ENCODE measurements at regions not wholly inside any gene's neighbourhood (a gene's known extent, or its start where the extent isn't known, plus 50 kb on each side); places are given as distances from the start of the nearest gene placed in this dataset.

DNA sequence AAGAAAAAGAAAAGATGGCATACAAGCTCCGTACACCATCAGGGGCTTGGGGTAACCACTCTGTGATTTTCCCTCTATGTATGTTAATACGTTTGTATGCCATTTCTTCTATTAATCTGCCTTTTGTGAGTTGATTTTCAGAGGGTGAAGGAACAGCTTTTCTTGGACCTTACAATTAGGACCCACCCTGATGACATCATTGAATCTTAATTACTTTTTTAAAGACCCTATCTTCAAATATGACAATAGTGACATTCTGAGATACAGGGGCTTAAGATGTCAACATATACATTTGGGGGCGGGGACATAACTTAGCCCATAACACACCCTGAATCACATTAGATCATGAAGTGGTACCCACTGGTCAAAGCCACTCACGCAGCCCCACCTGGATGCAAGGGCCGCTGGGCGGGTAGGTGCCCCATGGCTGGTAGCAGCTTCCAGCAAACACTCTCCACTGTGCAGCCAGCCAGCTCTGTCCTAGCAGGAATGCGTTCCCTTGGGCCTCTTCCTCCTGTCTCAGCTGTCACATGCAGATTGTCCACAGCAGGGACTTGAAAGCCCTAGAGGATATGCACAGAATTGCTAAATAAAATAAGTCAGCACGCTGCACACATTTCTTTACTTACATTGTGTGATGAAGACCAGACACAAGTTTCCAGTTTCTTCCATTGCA is 74.5 kb downstream of the FOXF2 start:
- no peak for DNase-seq (ENCODE audit: low read depth, low spot score)
- in situ Hi-C loops (cut with HindIII; ENCODE audit: low sequenced_read_pairs), result no loop called here
- no peak overlapping the region for H3K4me3 ChIP-seq (ENCODE audit: low read depth, low read length)
- TF ChIP-seq, protein P1, sequence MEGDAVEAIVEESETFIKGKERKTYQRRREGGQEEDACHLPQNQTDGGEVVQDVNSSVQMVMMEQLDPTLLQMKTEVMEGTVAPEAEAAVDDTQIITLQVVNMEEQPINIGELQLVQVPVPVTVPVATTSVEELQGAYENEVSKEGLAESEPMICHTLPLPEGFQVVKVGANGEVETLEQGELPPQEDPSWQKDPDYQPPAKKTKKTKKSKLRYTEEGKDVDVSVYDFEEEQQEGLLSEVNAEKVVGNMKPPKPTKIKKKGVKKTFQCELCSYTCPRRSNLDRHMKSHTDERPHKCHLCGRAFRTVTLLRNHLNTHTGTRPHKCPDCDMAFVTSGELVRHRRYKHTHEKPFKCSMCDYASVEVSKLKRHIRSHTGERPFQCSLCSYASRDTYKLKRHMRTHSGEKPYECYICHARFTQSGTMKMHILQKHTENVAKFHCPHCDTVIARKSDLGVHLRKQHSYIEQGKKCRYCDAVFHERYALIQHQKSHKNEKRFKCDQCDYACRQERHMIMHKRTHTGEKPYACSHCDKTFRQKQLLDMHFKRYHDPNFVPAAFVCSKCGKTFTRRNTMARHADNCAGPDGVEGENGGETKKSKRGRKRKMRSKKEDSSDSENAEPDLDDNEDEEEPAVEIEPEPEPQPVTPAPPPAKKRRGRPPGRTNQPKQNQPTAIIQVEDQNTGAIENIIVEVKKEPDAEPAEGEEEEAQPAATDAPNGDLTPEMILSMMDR (IDR thresholded peaks at IDR 0.05; ENCODE audit: low read depth, low read length), result no peak

DNA sequence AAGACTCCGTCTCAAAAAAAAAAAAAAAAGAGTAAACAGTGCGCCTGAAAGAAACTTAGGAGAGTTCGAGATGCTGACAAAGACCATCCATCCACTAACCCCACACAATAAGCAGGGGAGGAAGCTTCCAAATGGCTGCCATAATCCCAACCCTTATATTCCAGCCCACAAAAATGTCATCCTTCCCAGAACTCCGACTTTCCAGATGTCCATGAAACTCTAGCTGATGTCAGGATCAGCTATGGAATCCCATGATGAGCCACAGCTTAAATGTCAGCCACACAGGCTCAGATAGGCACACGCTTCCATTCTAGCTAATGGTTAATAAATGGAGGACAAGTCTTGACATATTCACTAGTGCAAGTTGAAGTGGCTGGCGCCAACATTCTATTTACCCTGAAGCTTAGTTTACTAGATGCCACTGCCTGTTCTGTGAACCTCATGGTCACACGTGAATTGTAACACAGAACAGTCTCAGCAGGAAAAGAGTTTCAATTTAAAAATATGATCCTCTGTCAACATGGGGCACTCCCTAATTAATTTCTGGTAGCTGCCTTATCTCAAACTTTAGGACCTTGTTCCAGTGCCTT is 75.5 kb downstream of the FOXF2 start:
- in situ Hi-C loops (cut with HindIII; ENCODE audit: low sequenced_read_pairs), result no loop called here
- no peak for DNase-seq (ENCODE audit: low read depth, low spot score)
- no peak overlapping the region for H3K4me3 ChIP-seq (ENCODE audit: low read depth, low read length)
- TF ChIP-seq, protein P1 (IDR thresholded peaks at IDR 0.05; ENCODE audit: low read depth, low read length), result no peak

DNA sequence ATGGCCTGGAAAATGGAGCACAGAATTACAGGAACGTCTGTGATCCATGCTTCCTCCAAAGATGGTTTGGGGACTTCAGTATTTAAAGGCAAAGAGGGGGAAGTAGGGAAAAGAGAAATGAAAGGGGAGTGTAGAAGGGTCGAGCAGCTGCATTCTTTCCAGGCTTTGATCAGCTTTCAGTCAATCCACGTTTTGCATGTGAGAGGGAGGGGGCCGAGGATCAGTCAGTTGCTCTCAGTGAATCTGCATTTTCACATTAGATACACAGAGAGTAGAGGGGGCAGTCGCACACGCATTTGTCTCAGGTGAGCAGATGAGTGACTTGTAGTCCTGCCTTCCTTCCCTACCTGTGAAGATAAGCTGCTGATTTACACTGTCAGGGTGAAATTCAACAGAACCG is 78.8 kb downstream of the FOXF2 start:
- TF ChIP-seq, protein P1 (IDR thresholded peaks at IDR 0.05; ENCODE audit: low read depth, low read length), result no peak

DNA sequence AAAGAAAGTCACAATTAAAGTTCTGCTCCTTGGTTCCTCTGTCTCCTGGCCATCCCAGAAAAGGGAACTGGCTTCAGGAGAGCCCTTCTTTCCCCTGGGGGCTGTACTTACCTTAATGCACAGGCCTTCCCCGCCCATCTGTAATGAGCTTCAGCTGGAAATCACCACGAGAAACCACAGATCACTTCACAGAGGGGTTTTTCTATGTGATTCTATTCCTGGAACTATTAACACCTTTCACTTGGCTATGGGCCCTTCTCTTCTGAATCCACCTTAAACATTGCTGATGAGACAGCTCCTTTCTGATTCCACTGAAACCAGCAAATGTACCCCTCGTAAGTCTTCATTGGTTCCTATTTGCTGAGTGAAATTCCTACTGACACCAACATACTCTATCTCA is 80.7 kb downstream of the FOXF2 start:
- DNase-seq (ENCODE audit: low read depth, low spot score), result no peak
- in situ Hi-C loops (cut with HindIII; ENCODE audit: low sequenced_read_pairs), result no loop called here
- TF ChIP-seq, protein P1 (IDR thresholded peaks at IDR 0.05; ENCODE audit: low read depth, low read length), result no peak
- H3K4me3 ChIP-seq (ENCODE audit: low read depth, low read length), result no peak overlapping the region

More for the DNA sequence above, 78.8 kb downstream of the FOXF2 start:
- in situ Hi-C loops (cut with HindIII; ENCODE audit: low sequenced_read_pairs), result no loop called here
- no peak for DNase-seq (ENCODE audit: low read depth, low spot score)
- no peak overlapping the region for H3K4me3 ChIP-seq (ENCODE audit: low read depth, low read length)

DNA sequence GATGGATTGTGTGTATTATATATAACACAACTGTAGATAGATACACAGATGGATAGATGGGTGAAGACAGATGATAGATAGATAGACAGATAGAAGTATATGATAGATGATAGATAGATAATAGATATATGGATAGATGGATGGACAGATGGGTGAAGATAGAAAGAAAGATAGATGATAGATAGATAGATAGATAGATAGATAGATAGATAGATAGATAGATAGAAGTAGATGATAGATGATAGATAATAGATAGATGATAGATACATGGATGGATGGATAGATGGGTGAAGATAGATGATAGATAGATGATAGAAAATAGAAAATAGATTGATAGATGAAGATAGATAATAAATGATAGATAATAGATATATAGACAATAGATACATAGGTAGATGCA is 83.3 kb downstream of the FOXF2 start:
- in situ Hi-C loops (cut with HindIII; ENCODE audit: low sequenced_read_pairs), result no loop called here
- no peak for DNase-seq (ENCODE audit: low read depth, low spot score)
- TF ChIP-seq, protein P1 (IDR thresholded peaks at IDR 0.05; ENCODE audit: low read depth, low read length), result no peak
- H3K4me3 ChIP-seq (ENCODE audit: low read depth, low read length), result no peak overlapping the region

DNA sequence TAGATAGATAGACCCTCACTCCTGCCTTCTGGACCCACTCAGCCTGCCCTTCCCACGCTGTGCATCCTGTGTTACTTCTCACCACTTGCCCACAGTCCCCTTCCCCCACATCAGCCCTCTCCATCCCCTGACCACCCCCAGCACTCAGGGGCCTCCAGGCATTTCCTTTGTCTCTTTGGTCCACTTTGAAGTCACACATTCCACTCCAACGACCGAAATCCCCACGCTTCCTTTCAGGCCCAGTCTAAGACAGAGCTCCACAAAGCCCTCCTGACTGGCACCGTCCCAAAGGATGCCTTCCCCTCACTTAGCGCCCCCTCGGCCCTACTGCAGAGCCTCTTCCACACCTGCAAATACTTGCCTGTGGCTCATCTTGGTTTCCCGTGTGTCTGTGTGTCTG is 83.8 kb downstream of the FOXF2 start:
- in situ Hi-C loops (cut with HindIII; ENCODE audit: low sequenced_read_pairs), result no loop called here
- TF ChIP-seq, protein P1 (IDR thresholded peaks at IDR 0.05; ENCODE audit: low read depth, low read length), result no peak
- DNase-seq (ENCODE audit: low read depth, low spot score), result no peak
- H3K4me3 ChIP-seq (ENCODE audit: low read depth, low read length), result no peak overlapping the region

All from astrocyte of the spinal cord (primary cell).